HEK293 (cell line): ENCODE measurements at regions not wholly inside any gene's neighbourhood (a gene's known extent, or its start where the extent isn't known, plus 50 kb on each side); places are given as distances from the start of the nearest gene placed in this dataset.

ENCODE experiments used
- CTCF ChIP-seq: fragments of 450-650 bp; formaldehyde crosslinking; IDR thresholded peaks from 2 replicates; pipeline ENCODE4 v1.5.1; 2016; ENCODE audit warnings: missing biosample characterization, missing genetic modification characterization
- REST ChIP-seq: fragments of 450-650 bp; formaldehyde crosslinking; IDR thresholded peaks from 2 replicates; pipeline ENCODE4 v1.5.1; 2016; ENCODE audit warnings: missing biosample characterization, missing genetic modification characterization
- ZNF561 ChIP-seq: fragments of 450-650 bp; IDR thresholded peaks from 2 replicates; pipeline ENCODE4 v1.5.1; 2018; ENCODE audit warnings: missing biosample characterization, missing genetic modification characterization, borderline replicate concordance
- ZNF571 ChIP-seq: fragments of 450-650 bp; formaldehyde crosslinking; IDR thresholded peaks from 2 replicates; pipeline ENCODE4 v1.5.0; 2017; ENCODE audit warnings: missing biosample characterization, missing genetic modification characterization
- ZNF776 ChIP-seq: fragments of 450-650 bp; formaldehyde crosslinking; IDR thresholded peaks from 2 replicates; pipeline ENCODE4 v1.5.0; 2017; ENCODE audit warnings: missing biosample characterization, missing genetic modification characterization, borderline replicate concordance

- TF ChIP-seq CTCF (tag by site-specific recombination), result no peak
- no peak for TF ChIP-seq ZNF776 (tag by site-specific recombination)
- TF ChIP-seq REST (tag by site-specific recombination), result no peak
- TF ChIP-seq ZNF571 (tag by site-specific recombination), result no peak
- no peak for TF ChIP-seq ZNF561 (tag by site-specific recombination)
These were observed 112.8 kb upstream of the C2CD4B start for GRCh38 chr15:62277816-62278394.
